GM23338 (cell line): ENCODE measurements at regions not wholly inside any gene's neighbourhood (a gene's known extent, or its start where the extent isn't known, plus 50 kb on each side); places are given as distances from the start of the nearest gene placed in this dataset.
"Not testable (repeated sequence)": the region's sequence is repeated elsewhere in the genome, so short reads cannot be mapped to it uniquely, and the experiment has no call there.

ENCODE experiments used
- ATAC-seq: fragments of 200-7000 bp; cut with Tn5 transposase; 3 replicates; pipeline ENCODE4 v1.9.1; 2020
- DNase-seq: peaks from one replicate; pipeline ENCODE4 v3.0.0-alpha.2; 2015; ENCODE audit warnings: low spot score
- H2AFZ ChIP-seq: fragments of 200-600 bp; sonication (generic); 2 replicates; pipeline ENCODE4 v1.8.0; 2016; ENCODE audit warnings: antibody characterized with exemption, mild to moderate bottlenecking, moderate library complexity
- H3F3A ChIP-seq: fragments of 200-600 bp; sonication (generic); replicated peaks from 2 replicates; pipeline ENCODE4 v1.8.0; 2017; ENCODE audit warnings: antibody characterized with exemption, mixed run types, low read depth
- H3K27ac ChIP-seq: fragments of 200-600 bp; sonication (generic); 2 replicates; pipeline ENCODE4 v1.6.1; 2016; ENCODE audit warnings: low read depth
- H3K27me3 ChIP-seq: fragments of 200-600 bp; sonication (generic); 2 replicates; pipeline ENCODE4 v1.8.0; 2016; ENCODE audit warnings: mild to moderate bottlenecking, mixed run types, moderate library complexity; ENCODE audit not compliant: insufficient read depth
- H3K36me3 ChIP-seq: fragments of 200-600 bp; sonication (generic); 2 replicates; pipeline ENCODE4 v1.8.0; 2016; ENCODE audit warnings: mild to moderate bottlenecking; ENCODE audit not compliant: insufficient read depth
- H3K4me1 ChIP-seq: fragments of 200-600 bp; sonication (generic); 2 replicates; pipeline ENCODE4 v1.8.0; 2016; ENCODE audit warnings: mild to moderate bottlenecking, moderate library complexity; ENCODE audit not compliant: insufficient read depth
- H3K4me2 ChIP-seq: fragments of 200-600 bp; sonication (generic); 2 replicates; pipeline ENCODE4 v1.7.1; 2017; ENCODE audit warnings: mixed run types
- H3K4me3 ChIP-seq: fragments of 200-600 bp; sonication (generic); 2 replicates; pipeline ENCODE4 v1.6.1; 2016; ENCODE audit warnings: mixed run types
- H3K79me2 ChIP-seq: fragments of 200-600 bp; sonication (generic); replicated peaks from 2 replicates; pipeline ENCODE4 v1.8.0; 2017; ENCODE audit warnings: mild to moderate bottlenecking; ENCODE audit not compliant: insufficient read depth
- H3K9me2 ChIP-seq: fragments of 200-600 bp; sonication (generic); 2 replicates; pipeline ENCODE4 v1.8.0; 2017; ENCODE audit not compliant: insufficient read depth
- H4K20me1 ChIP-seq: fragments of 200-600 bp; sonication (generic); replicated peaks from 2 replicates; pipeline ENCODE4 v1.8.0; 2017; ENCODE audit warnings: mild to moderate bottlenecking; ENCODE audit not compliant: insufficient read depth
- H3K27ac Mint-ChIP-seq: 2 replicates; pipeline ENCODE4 v1.8.0; 2020; ENCODE audit warnings: inconsistent platforms, mild to moderate bottlenecking, moderate library complexity, mixed read lengths
- H3K27me3 Mint-ChIP-seq: 3 replicates; pipeline ENCODE4 v1.8.0; 2022; ENCODE audit warnings: low read depth, mild to moderate bottlenecking, moderate library complexity, mixed read lengths, inconsistent platforms; ENCODE audit not compliant: insufficient read depth, poor library complexity
- H3K36me3 Mint-ChIP-seq: 3 replicates; pipeline ENCODE4 v1.8.0; 2021; ENCODE audit warnings: low read depth, mild to moderate bottlenecking, inconsistent platforms, moderate library complexity, mixed read lengths
- H3K4me1 Mint-ChIP-seq: 3 replicates; pipeline ENCODE4 v1.8.0; 2020; ENCODE audit warnings: mild to moderate bottlenecking, inconsistent platforms, mixed read lengths
- H3K4me3 Mint-ChIP-seq: 3 replicates; pipeline ENCODE4 v1.8.0; 2021; ENCODE audit warnings: moderate library complexity, mild to moderate bottlenecking, inconsistent platforms, mixed read lengths
- H3K9me3 Mint-ChIP-seq: 3 replicates; pipeline ENCODE4 v1.8.0; 2020; ENCODE audit warnings: moderate library complexity, mild to moderate bottlenecking, inconsistent platforms, mixed read lengths
- CTCF ChIP-seq, 2 experiments: fragments of 200-600 bp in 1 of 2; sonication (generic) in 1 of 2; conservative IDR thresholded peaks; 2 replicates each; pipeline versions ENCODE4 v1.5.1 to v1.6.1; 2016 to 2017; ENCODE audit warnings: antibody characterized with exemption in 2 of 2, low read depth in 2 of 2, mild to moderate bottlenecking in 2 of 2, moderate library complexity in 1 of 2
- JUNB ChIP-seq: IDR thresholded peaks from one replicate; pipeline ENCODE4 v1.6.1; 2016; ENCODE audit warnings: antibody characterized with exemption; ENCODE audit not compliant: unreplicated experiment
- NANOG ChIP-seq: IDR thresholded peaks from 2 replicates; pipeline ENCODE4 v1.6.1; 2016; ENCODE audit warnings: antibody characterized with exemption, borderline replicate concordance
- ZNF114 ChIP-seq: fragments of 250-450 bp; sonication (Bioruptor Pico); IDR thresholded peaks from 2 replicates; pipeline ENCODE4 v1.5.0; 2020; ENCODE audit warnings: mild to moderate bottlenecking, moderate library complexity
- ZNF462 ChIP-seq: fragments of 250-450 bp; sonication (Bioruptor Pico); IDR thresholded peaks from 2 replicates; pipeline ENCODE4 v1.5.0; 2020; ENCODE audit warnings: mild to moderate bottlenecking, moderate library complexity

- ATAC-seq, H3K27ac ChIP-seq, H3K27ac Mint-ChIP-seq, H3K27me3 Mint-ChIP-seq, H3F3A ChIP-seq, H3K9me2 ChIP-seq, H3K4me2 ChIP-seq, H3K4me3 ChIP-seq, H3K36me3 ChIP-seq, H4K20me1 ChIP-seq, H3K4me1 ChIP-seq, H3K4me3 Mint-ChIP-seq, H3K79me2 ChIP-seq, H3K36me3 Mint-ChIP-seq, H3K4me1 Mint-ChIP-seq, H3K27me3 ChIP-seq: not testable (repeated sequence)
- peaks cover 23% of the 10 kb centered on the region for H3K9me3 Mint-ChIP-seq
- peak overlapping the region; percentile 83; the same call in 1 of the 2 replicates for H2AFZ ChIP-seq
- DNase-seq: peak; percentile 11
These were observed 148.4 kb upstream of the CXCR4 start for GRCh38 chr2:136266346-136266745.

DNA sequence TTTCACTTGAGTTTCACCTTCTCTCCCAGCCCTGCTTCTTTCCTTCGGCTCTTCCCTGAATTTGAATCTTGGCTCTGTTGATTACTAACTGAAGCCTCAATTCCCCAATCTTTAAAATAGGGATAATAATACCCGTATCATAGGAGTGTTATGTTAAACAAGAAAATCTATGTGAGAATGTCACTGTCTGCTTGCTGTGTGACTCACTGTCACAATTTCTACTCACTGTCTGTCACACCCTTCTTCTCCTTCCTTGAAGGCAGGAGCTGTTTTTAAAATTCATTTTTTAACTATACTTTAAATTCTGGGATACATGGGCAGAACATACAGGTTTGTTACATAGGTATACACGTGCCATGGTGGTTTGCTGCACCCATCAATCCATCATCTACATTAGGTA is 141.6 kb upstream of the CXCR4 start:
- DNase-seq: no peak

More for the DNA sequence above, 141.6 kb upstream of the CXCR4 start:
- Histone ChIP-seq H3F3A (no peaks in the 10 kb centered on the region), H3K4me2 (no peak overlapping the region), H3K4me3 (no peak overlapping the region), H3K4me1 (no peaks in the 10 kb centered on the region), H4K20me1 (no peaks in the 10 kb centered on the region), H3K36me3 (no peaks in the 10 kb centered on the region), H2AFZ (no peak overlapping the region), H3K79me2 (no peaks in the 10 kb centered on the region), H3K27ac (no peak overlapping the region), H3K9me2 (0 out of 2 replicates have a peak, but pooled peaks cover 6% of the 10 kb centered on the region), H3K27me3 (no peaks in the 10 kb centered on the region)
- Mint-ChIP-seq H3K36me3 (no peaks in the 10 kb centered on the region), H3K4me3 (no peak overlapping the region), H3K27ac (no peak overlapping the region), H3K4me1 (no peaks in the 10 kb centered on the region), H3K9me3 (peaks cover 7% of the 10 kb centered on the region), H3K27me3 (no peaks in the 10 kb centered on the region)
- ATAC-seq: no peak
- no peak for TF ChIP-seq ZNF462 (CRISPR knock-in tag)
- no peak for TF ChIP-seq ZNF114 (CRISPR knock-in tag)
- TF ChIP-seq JUNB: no peak
- TF ChIP-seq NANOG: no peak
- TF ChIP-seq CTCF (conservative IDR thresholded peaks at IDR 0.05; ENCODE audit: low read depth in 2 of 2): no peak
